H9 (cell line): ENCODE measurements at regions not wholly inside any gene's neighbourhood (a gene's known extent, or its start where the extent isn't known, plus 50 kb on each side); places are given as distances from the start of the nearest gene placed in this dataset.

Experiments
- DNase-seq: peaks from one replicate; pipeline ENCODE4 v3.0.0-alpha.2; 2017
- H2AFZ ChIP-seq: one replicate; pipeline ENCODE4 v1.6.1; 2013; ENCODE audit warnings: mild to moderate bottlenecking, low read length, control low read depth, moderate library complexity
- H2AK5ac ChIP-seq: 2 replicates; pipeline ENCODE4 v1.6.1; 2013; ENCODE audit warnings: low read length, control low read depth, mixed read lengths; ENCODE audit not compliant: insufficient read length
- H2BK120ac ChIP-seq: one replicate; pipeline ENCODE4 v1.6.1; 2013; ENCODE audit warnings: low read depth, mild to moderate bottlenecking, low read length, control low read depth, inconsistent platforms; ENCODE audit not compliant: poor library complexity, severe bottlenecking
- H2BK12ac ChIP-seq: 2 replicates; pipeline ENCODE4 v1.6.1; 2013; ENCODE audit warnings: low read length, control low read depth, mixed read lengths, low read depth; ENCODE audit not compliant: insufficient read length
- H2BK15ac ChIP-seq: 2 replicates; pipeline ENCODE4 v1.6.1; 2013; ENCODE audit warnings: low read depth, low read length, control low read depth
- H2BK20ac ChIP-seq: one replicate; pipeline ENCODE4 v1.6.1; 2013; ENCODE audit warnings: low read depth, mild to moderate bottlenecking, low read length, control low read depth, inconsistent platforms; ENCODE audit not compliant: poor library complexity, severe bottlenecking
- H2BK5ac ChIP-seq: 2 replicates; pipeline ENCODE4 v1.6.1; 2013; ENCODE audit warnings: low read length, control low read depth, mixed read lengths; ENCODE audit not compliant: insufficient read length
- H3K14ac ChIP-seq: 2 replicates; pipeline ENCODE4 v1.6.1; 2013; ENCODE audit warnings: low read length, control low read depth; ENCODE audit not compliant: insufficient read depth
- H3K18ac ChIP-seq: 2 replicates; pipeline ENCODE4 v1.6.1; 2013; ENCODE audit warnings: low read depth, mild to moderate bottlenecking, mixed read lengths, low read length, control low read depth; ENCODE audit not compliant: insufficient read length
- H3K23ac ChIP-seq: 2 replicates; pipeline ENCODE4 v1.6.1; 2013; ENCODE audit warnings: low read length, control low read depth, mixed read lengths, low read depth; ENCODE audit not compliant: insufficient read length
- H3K23me2 ChIP-seq: 2 replicates; pipeline ENCODE4 v1.6.1; 2013; ENCODE audit warnings: low read depth, mild to moderate bottlenecking, mixed read lengths, low read length, control low read depth; ENCODE audit not compliant: insufficient read length, poor library complexity, severe bottlenecking
- H3K27ac ChIP-seq: 2 replicates; pipeline ENCODE4 v1.5.1; 2013; ENCODE audit warnings: low read length, control low read depth, mixed read lengths, low read depth; ENCODE audit not compliant: insufficient read length
- H3K27me3 ChIP-seq: 2 replicates; pipeline ENCODE4 v1.6.1; 2013; ENCODE audit warnings: low read length, control low read depth, inconsistent platforms; ENCODE audit not compliant: insufficient read depth
- H3K4ac ChIP-seq: 2 replicates; pipeline ENCODE4 v1.6.1; 2013; ENCODE audit warnings: low read depth, mild to moderate bottlenecking, control low read depth, inconsistent platforms, low read length, moderate library complexity
- H3K4me1 ChIP-seq: 2 replicates; pipeline ENCODE4 v1.6.1; 2013; ENCODE audit warnings: low read length, control low read depth, inconsistent platforms; ENCODE audit not compliant: insufficient read depth
- H3K4me2 ChIP-seq: 2 replicates; pipeline ENCODE4 v1.6.1; 2013; ENCODE audit warnings: low read length, control low read depth, mixed read lengths; ENCODE audit not compliant: insufficient read length, insufficient read depth
- H3K56ac ChIP-seq: 2 replicates; pipeline ENCODE4 v1.6.1; 2013; ENCODE audit warnings: low read depth, mild to moderate bottlenecking, mixed read lengths, low read length, control low read depth; ENCODE audit not compliant: insufficient read length
- H3K79me1 ChIP-seq: 2 replicates; pipeline ENCODE4 v1.6.1; 2013; ENCODE audit warnings: low read depth, mild to moderate bottlenecking, moderate library complexity, low read length, control low read depth, inconsistent platforms; ENCODE audit not compliant: insufficient read depth, poor library complexity, severe bottlenecking
- H3K79me2 ChIP-seq: 2 replicates; pipeline ENCODE4 v1.6.1; 2013; ENCODE audit warnings: low read length, control low read depth, inconsistent platforms; ENCODE audit not compliant: insufficient read depth
- H3K9ac ChIP-seq: 2 replicates; pipeline ENCODE4 v1.6.1; 2013; ENCODE audit warnings: low read length, control low read depth, mixed read lengths; ENCODE audit not compliant: insufficient read length; ENCODE audit errors: extremely low read depth
- H3K9me3 ChIP-seq: one replicate; pipeline ENCODE4 v1.6.1; 2013; ENCODE audit warnings: low read depth, low read length, inconsistent platforms; ENCODE audit not compliant: control insufficient read depth
- H3T11ph ChIP-seq: one replicate; pipeline ENCODE4 v1.6.1; 2013; ENCODE audit warnings: mild to moderate bottlenecking, low read length, control low read depth, inconsistent platforms
- H4K20me1 ChIP-seq: one replicate; pipeline ENCODE4 v1.6.1; 2013; ENCODE audit not compliant: control insufficient read depth, insufficient read length, insufficient read depth
- H4K5ac ChIP-seq: 2 replicates; pipeline ENCODE4 v1.6.1; 2013; ENCODE audit warnings: low read depth, mild to moderate bottlenecking, mixed read lengths, low read length, control low read depth; ENCODE audit not compliant: insufficient read length
- H4K8ac ChIP-seq: replicated peaks from 2 replicates; pipeline ENCODE4 v1.6.1; 2013; ENCODE audit warnings: low read length, control low read depth, mixed read lengths, low read depth; ENCODE audit not compliant: insufficient read length
- H4K91ac ChIP-seq: 2 replicates; pipeline ENCODE4 v1.6.1; 2013; ENCODE audit warnings: low read depth, mild to moderate bottlenecking, moderate library complexity, mixed read lengths, low read length, control low read depth; ENCODE audit not compliant: insufficient read length
- H3K27ac Mint-ChIP-seq, 3 experiments: 2 replicates in 2 of 3; 3 replicates in 1 of 3; pipeline ENCODE4 v1.8.0; 2020 to 2021; ENCODE audit warnings: mixed read lengths in 3 of 3, mild to moderate bottlenecking in 1 of 3, moderate library complexity in 1 of 3
- H3K27me3 Mint-ChIP-seq: 2 replicates; pipeline ENCODE4 v1.8.0; 2021; ENCODE audit warnings: low read depth, mild to moderate bottlenecking, moderate library complexity, mixed read lengths
- H3K36me3 Mint-ChIP-seq, 3 experiments: 2 replicates in 2 of 3; 3 replicates in 1 of 3; pipeline ENCODE4 v1.8.0; 2020 to 2021; ENCODE audit warnings: low read depth in 3 of 3, mixed read lengths in 3 of 3; ENCODE audit not compliant: insufficient read depth in 1 of 3
- H3K4me1 Mint-ChIP-seq, 2 experiments: 2 replicates each; pipeline ENCODE4 v1.8.0; 2020; ENCODE audit warnings: mixed read lengths in 2 of 2
- H3K4me3 Mint-ChIP-seq, 2 experiments: 2 replicates in 1 of 2; 3 replicates in 1 of 2; pipeline ENCODE4 v1.8.0; 2020 to 2021; ENCODE audit warnings: mild to moderate bottlenecking in 2 of 2, mixed read lengths in 2 of 2, moderate library complexity in 1 of 2
- H3K9me3 Mint-ChIP-seq, 2 experiments: 2 replicates in 1 of 2; 3 replicates in 1 of 2; pipeline ENCODE4 v1.8.0; 2020; ENCODE audit warnings: mild to moderate bottlenecking in 2 of 2, mixed read lengths in 2 of 2, moderate library complexity in 1 of 2
- CTCF ChIP-seq: fragments of 200-600 bp; sonication (generic); conservative IDR thresholded peaks from 3 replicates; pipeline ENCODE4 v1.8.0; 2021; ENCODE audit warnings: antibody characterized with exemption, mild to moderate bottlenecking
- WGBS: extraction: QIAGEN DNeasy Blood & Tissue Kit; methylation state at CpG from one replicate; pipeline ENCODE4 v1.1.7; 2013; ENCODE audit warnings: missing lambda C conversion rate, low lambda C conversion rate, mixed read lengths; ENCODE audit not compliant: insufficient read length; ENCODE audit errors: extremely low coverage; 5-methylcytosine and 5-hydroxymethylcytosine counted together

- Mint-ChIP-seq H3K4me1 (peaks cover 6 to 7% of the 10 kb centered on the region in 2 experiments), H3K27ac (no peak overlapping the region; a peak in 1 of 7 replicates), H3K27me3 (no peaks in the 10 kb centered on the region; the same call in 1 of the 2 replicates), H3K9me3 (peaks cover 5 to 10% of the 10 kb centered on the region in 2 experiments; a peak in 4 of 5 replicates), H3K36me3 (peaks cover 0 to 13% (median 4%) of the 10 kb centered on the region in 3 experiments; a peak in 3 of 7 replicates), H3K4me3 (no peak overlapping the region)
- H3K14ac ChIP-seq: no peak overlapping the region
- no peak overlapping the region for H2AFZ ChIP-seq
- H3K56ac ChIP-seq: no peak overlapping the region
- H2AK5ac ChIP-seq: no peak overlapping the region
- no peaks in the 10 kb centered on the region for H4K20me1 ChIP-seq
- no peak overlapping the region for H4K8ac ChIP-seq
- H3K79me1 ChIP-seq: no peaks in the 10 kb centered on the region
- H3T11ph ChIP-seq: no peak overlapping the region
- no peak overlapping the region for H2BK20ac ChIP-seq
- no peak overlapping the region for H2BK120ac ChIP-seq
- H2BK15ac ChIP-seq: no peak overlapping the region
- no peaks in the 10 kb centered on the region for H3K9me3 ChIP-seq
- no peak overlapping the region for H3K4ac ChIP-seq
- DNase-seq: no peak
- H3K4me1 ChIP-seq: no peaks in the 10 kb centered on the region
- H4K91ac ChIP-seq: no peak overlapping the region
- no peak overlapping the region for H3K18ac ChIP-seq
- H3K9ac ChIP-seq: no peak overlapping the region
- H2BK5ac ChIP-seq: no peak overlapping the region
- no peak overlapping the region for H3K23ac ChIP-seq
- no peak overlapping the region for H3K4me2 ChIP-seq
- TF ChIP-seq CTCF: no peak
- no CpG with 5 or more reads among the region's 5 CpGs for WGBS
- no peak overlapping the region for H4K5ac ChIP-seq
- H2BK12ac ChIP-seq: no peak overlapping the region
- H3K79me2 ChIP-seq: no peaks in the 10 kb centered on the region
- peaks cover under 1% of the 10 kb centered on the region for H3K23me2 ChIP-seq
- H3K27ac ChIP-seq: no peak overlapping the region
- H3K27me3 ChIP-seq: no peaks in the 10 kb centered on the region
These were observed 147.3 kb upstream of the MAX start for GRCh38 chr14:65249471-65250161.
